Endothelial cell of umbilical vein (primary cell): ENCODE measurements at regions not wholly inside any gene's neighbourhood (a gene's known extent, or its start where the extent isn't known, plus 50 kb on each side); places are given as distances from the start of the nearest gene placed in this dataset.

Experiments used
- BruUV-seq: library from RNA; stranded (reverse); fragments of 400-500 nt; replicated peaks from 2 replicates; lab custom pipeline; 2021; lab: Mats Ljungman, UMichigan
- CTCF ChIA-PET: fragments of 300-600, 350-600 bp; sonication (Branson Sonifier 250); formaldehyde crosslinking; loops from one replicate; lab custom pipeline; 2021; ENCODE audit warnings: antibody characterized with exemption, inconsistent platforms; lab: Charles Lee
- POLR2A ChIA-PET: fragments of 300-600, 350-600 bp; sonication (Branson Sonifier 250); formaldehyde crosslinking; loops from one replicate; lab custom pipeline; 2021; ENCODE audit warnings: antibody characterized with exemption, inconsistent platforms; lab: Charles Lee
- DNase-seq: peaks from one replicate; pipeline ENCODE4 v3.0.0-alpha.2; 2011; ENCODE audit warnings: low read depth, low spot score
- FAIRE-seq: peaks from 2 replicates; lab custom pipeline; 2011; peaks lifted over from hg19 to GRCh38; lab: Jason Lieb, UNC
- H2AFZ ChIP-seq: 2 replicates; pipeline ENCODE4 v1.6.0; 2012; ENCODE audit warnings: low read depth, low read length, control low read depth, inconsistent platforms
- H3K27ac ChIP-seq: 2 replicates; pipeline ENCODE4 v1.5.1; 2011; ENCODE audit warnings: low read depth, mild to moderate bottlenecking, control low read depth, low read length, moderate library complexity; ENCODE audit not compliant: insufficient read depth
- H3K27me3 ChIP-seq, 2 experiments: 2 replicates each; pipeline versions ENCODE4 v1.6.0 to v1.6.1; 2011; ENCODE audit warnings: low read length in 2 of 2, mixed read lengths in 1 of 2; ENCODE audit not compliant: control insufficient read depth in 2 of 2, insufficient read depth in 2 of 2
- H3K36me3 ChIP-seq, 2 experiments: 2 replicates in 1 of 2; 3 replicates in 1 of 2; pipeline ENCODE4 v1.5.1; 2011; ENCODE audit warnings: low read length in 2 of 2, mild to moderate bottlenecking in 1 of 2, moderate library complexity in 1 of 2; ENCODE audit not compliant: control insufficient read depth in 2 of 2, insufficient read depth in 2 of 2; ENCODE audit errors: extremely low read depth in 1 of 2
- H3K4me1 ChIP-seq: 3 replicates; pipeline ENCODE4 v1.5.1; 2011; ENCODE audit warnings: mild to moderate bottlenecking, low read length; ENCODE audit not compliant: control insufficient read depth, insufficient read depth; ENCODE audit errors: extremely low read depth
- H3K4me2 ChIP-seq: 2 replicates; pipeline ENCODE4 v1.6.1; 2011; ENCODE audit warnings: low read length, control low read depth, mixed read lengths; ENCODE audit not compliant: insufficient read depth
- H3K4me3 ChIP-seq, 3 experiments: fragments of 200-600 bp in 1 of 3; sonication (generic), shearing (Covaris generic) in 1 of 3; replicated peaks in 1 of 3; 2 replicates each; pipeline ENCODE4 v1.5.1; 2011 to 2016; ENCODE audit warnings: control low read depth in 3 of 3, low read length in 3 of 3, mild to moderate bottlenecking in 2 of 3, inconsistent platforms in 1 of 3, low read depth in 1 of 3, moderate library complexity in 1 of 3; ENCODE audit not compliant: insufficient read depth in 1 of 3
- H3K79me2 ChIP-seq: 2 replicates; pipeline ENCODE4 v1.6.0; 2012; ENCODE audit warnings: low read length, inconsistent platforms; ENCODE audit not compliant: control insufficient read depth, insufficient read depth
- H3K9ac ChIP-seq: replicated peaks from 2 replicates; pipeline ENCODE3; 2011; ENCODE audit warnings: low read length, control low read depth; ENCODE audit not compliant: insufficient read depth; ENCODE audit errors: extremely low read depth
- H3K9me1 ChIP-seq: replicated peaks from 3 replicates; pipeline ENCODE4 v1.6.0; 2011; ENCODE audit warnings: mild to moderate bottlenecking, low read length; ENCODE audit not compliant: control insufficient read depth, insufficient read depth; ENCODE audit errors: extremely low read depth
- H3K9me3 ChIP-seq: replicated peaks from 2 replicates; pipeline ENCODE4 v1.5.1; 2012; ENCODE audit warnings: low read length, inconsistent platforms; ENCODE audit not compliant: control insufficient read depth, insufficient read depth
- H4K20me1 ChIP-seq: replicated peaks from 2 replicates; pipeline ENCODE3; 2011; ENCODE audit warnings: mild to moderate bottlenecking, low read length; ENCODE audit not compliant: control insufficient read depth, insufficient read depth; ENCODE audit errors: extremely low read depth
- EZH2 ChIP-seq: IDR thresholded peaks from 2 replicates; pipeline ENCODE4 v1.6.1; 2012; ENCODE audit warnings: borderline replicate concordance, low read depth, mild to moderate bottlenecking, moderate library complexity, low read length, inconsistent platforms; ENCODE audit not compliant: severe bottlenecking
- FOS ChIP-seq: IDR thresholded peaks from 2 replicates; pipeline ENCODE4 v1.6.1; 2011; ENCODE audit warnings: mild to moderate bottlenecking, low read length, moderate library complexity, borderline replicate concordance; ENCODE audit not compliant: insufficient read depth
- GATA2 ChIP-seq: IDR thresholded peaks from 2 replicates; pipeline ENCODE4 v1.7.0; 2011; ENCODE audit warnings: low read depth, mild to moderate bottlenecking, moderate library complexity, mixed read lengths, low read length; ENCODE audit not compliant: insufficient read length, insufficient read depth
- JUN ChIP-seq: IDR thresholded peaks from 2 replicates; pipeline ENCODE4 v1.6.1; 2011; ENCODE audit warnings: borderline replicate concordance, low read depth; ENCODE audit not compliant: insufficient read length, insufficient read depth
- MAX ChIP-seq: IDR thresholded peaks from 2 replicates; pipeline ENCODE4 v1.6.1; 2011; ENCODE audit not compliant: insufficient read depth, insufficient read length
- MYC ChIP-seq: IDR thresholded peaks from one replicate; pipeline ENCODE4 v1.6.1; 2011; ENCODE audit warnings: mild to moderate bottlenecking, low read depth, low read length
- POLR2A ChIP-seq: IDR thresholded peaks from 2 replicates; pipeline ENCODE4 v1.6.1; 2012; ENCODE audit warnings: low read depth, mild to moderate bottlenecking, control low read depth, low read length
- POLR2AphosphoS5 ChIP-seq: IDR thresholded peaks from 2 replicates; pipeline ENCODE4 v1.6.1; 2012; ENCODE audit warnings: low read depth, mild to moderate bottlenecking, control low read depth, low read length, moderate library complexity; ENCODE audit not compliant: insufficient read depth
- dilution Hi-C: fragments of 300-500 bp; cut with MboI; formaldehyde crosslinking; loops from one replicate; pipeline ENCODE4 v1.15.0; 2019; ENCODE audit warnings: low sequenced_read_pairs; ENCODE audit not compliant: extremely low pct_ligation_motif_present
- intact Hi-C: fragments of 100-400 bp; cut with micrococcal nuclease; formaldehyde crosslinking; loops from one replicate; pipeline ENCODE4 v1.10.0; 2022
- TF ChIP-seq, protein P1 (sequence below), 2 donors: IDR thresholded peaks; 1 replicate in 1 of 2; 2 replicates in 1 of 2; pipeline ENCODE4 v1.5.1; 2011; ENCODE audit warnings: low read length in 2 of 2, mild to moderate bottlenecking in 2 of 2, moderate library complexity in 2 of 2, control low read depth in 1 of 2, inconsistent platforms in 1 of 2, low read depth in 1 of 2; ENCODE audit not compliant: insufficient read depth in 1 of 2; ENCODE audit errors: extremely low read depth in 1 of 2

DNA sequence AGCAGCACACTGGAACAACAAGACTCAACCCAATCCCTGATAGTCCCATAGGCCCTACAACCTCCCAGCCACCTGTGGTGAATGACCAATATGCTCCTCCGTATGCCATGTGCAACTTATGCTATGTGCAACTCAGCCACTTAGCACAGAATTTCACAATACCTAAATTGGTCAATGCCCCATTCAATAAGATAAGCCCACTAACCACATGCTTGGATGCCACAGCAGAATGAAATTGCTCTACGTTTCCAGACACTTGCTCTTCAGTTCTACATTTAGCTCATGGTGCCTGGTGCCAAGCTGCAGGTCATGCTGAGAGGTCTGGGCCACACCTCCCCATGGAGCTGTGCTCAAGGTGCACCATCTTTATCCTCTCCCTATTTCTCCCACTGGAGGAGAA lies 159.8 kb downstream of the EN1 start:
- intact Hi-C loops: no loop called here
- CTCF ChIA-PET: no interaction called here
- no peak for FAIRE-seq

DNA sequence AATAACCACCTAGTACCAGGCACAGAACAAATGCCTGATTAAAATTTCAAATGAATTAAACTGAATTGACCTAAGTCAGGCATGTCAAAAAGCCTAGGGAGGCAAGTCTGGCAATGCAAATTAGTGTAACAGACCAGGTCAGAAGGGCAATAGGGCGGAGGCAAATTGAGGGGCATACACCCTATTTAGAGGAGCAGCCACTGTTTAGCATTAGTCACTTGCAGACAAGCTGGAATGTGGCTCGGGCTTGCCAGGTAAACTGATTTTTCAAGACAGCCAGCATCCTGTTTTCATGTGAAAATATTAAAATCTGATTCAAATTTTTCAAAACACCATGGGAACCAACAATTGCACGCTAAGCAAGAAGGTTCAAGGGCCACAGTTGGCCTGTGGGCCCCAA lies 160.3 kb downstream of the EN1 start:
- Histone ChIP-seq H3K9me3 (no peaks in the 10 kb centered on the region), H3K36me3 (no peaks in the 10 kb centered on the region), H3K79me2 (no peaks in the 10 kb centered on the region), H4K20me1 (no peaks in the 10 kb centered on the region), H3K4me2 (no peak overlapping the region), H3K9me1 (no peaks in the 10 kb centered on the region), H3K9ac (no peak overlapping the region), H3K4me3 (no peak overlapping the region), H3K4me1 (no peaks in the 10 kb centered on the region), H3K27me3 (no peaks in the 10 kb centered on the region), H3K27ac (no peak overlapping the region), H2AFZ (no peak overlapping the region)
- intact Hi-C loops: no loop called here
- FAIRE-seq (no peak), DNase-seq (no peak)
- POLR2A ChIA-PET: no interaction called here
- dilution Hi-C loops: no loop called here
- CTCF ChIA-PET: no interaction called here
- BruUV-seq: no TSS peak
- TF ChIP-seq MAX: no peak
- no peak for TF ChIP-seq FOS
- TF ChIP-seq MYC: no peak
- TF ChIP-seq POLR2A: no peak
- no peak for TF ChIP-seq JUN
- TF ChIP-seq POLR2AphosphoS5: no peak
- TF ChIP-seq GATA2: no peak
- TF ChIP-seq, protein P1, sequence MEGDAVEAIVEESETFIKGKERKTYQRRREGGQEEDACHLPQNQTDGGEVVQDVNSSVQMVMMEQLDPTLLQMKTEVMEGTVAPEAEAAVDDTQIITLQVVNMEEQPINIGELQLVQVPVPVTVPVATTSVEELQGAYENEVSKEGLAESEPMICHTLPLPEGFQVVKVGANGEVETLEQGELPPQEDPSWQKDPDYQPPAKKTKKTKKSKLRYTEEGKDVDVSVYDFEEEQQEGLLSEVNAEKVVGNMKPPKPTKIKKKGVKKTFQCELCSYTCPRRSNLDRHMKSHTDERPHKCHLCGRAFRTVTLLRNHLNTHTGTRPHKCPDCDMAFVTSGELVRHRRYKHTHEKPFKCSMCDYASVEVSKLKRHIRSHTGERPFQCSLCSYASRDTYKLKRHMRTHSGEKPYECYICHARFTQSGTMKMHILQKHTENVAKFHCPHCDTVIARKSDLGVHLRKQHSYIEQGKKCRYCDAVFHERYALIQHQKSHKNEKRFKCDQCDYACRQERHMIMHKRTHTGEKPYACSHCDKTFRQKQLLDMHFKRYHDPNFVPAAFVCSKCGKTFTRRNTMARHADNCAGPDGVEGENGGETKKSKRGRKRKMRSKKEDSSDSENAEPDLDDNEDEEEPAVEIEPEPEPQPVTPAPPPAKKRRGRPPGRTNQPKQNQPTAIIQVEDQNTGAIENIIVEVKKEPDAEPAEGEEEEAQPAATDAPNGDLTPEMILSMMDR (IDR thresholded peaks at IDR 0.05; ENCODE audit: extremely low read depth in 1 of 2, insufficient read depth in 1 of 2, low read depth in 1 of 2, low read length in 2 of 2): no peak
- TF ChIP-seq EZH2: no peak

More for the DNA sequence above, 159.8 kb downstream of the EN1 start:
- dilution Hi-C loops: no loop called here
- no peaks in the 10 kb centered on the region for H3K36me3 ChIP-seq
- H3K27ac ChIP-seq: no peak overlapping the region
- H3K79me2 ChIP-seq: no peaks in the 10 kb centered on the region
- no peaks in the 10 kb centered on the region for H3K9me3 ChIP-seq
- no peaks in the 10 kb centered on the region for H3K4me1 ChIP-seq
- TF ChIP-seq MAX: no peak
- BruUV-seq: no TSS peak
- POLR2A ChIA-PET: no interaction called here
- H4K20me1 ChIP-seq: no peaks in the 10 kb centered on the region
- no peak for DNase-seq
- no peaks in the 10 kb centered on the region for H3K9me1 ChIP-seq
- no peak overlapping the region for H2AFZ ChIP-seq
- no peaks in the 10 kb centered on the region for H3K27me3 ChIP-seq
- no peak overlapping the region for H3K9ac ChIP-seq
- H3K4me3 ChIP-seq: no peak overlapping the region
- H3K4me2 ChIP-seq: no peak overlapping the region
